ENCODE measurements at regions not wholly inside any gene's neighbourhood (a gene's known extent, or its start where the extent isn't known, plus 50 kb on each side); places are given as distances from the start of the nearest gene placed in this dataset.

DNA sequence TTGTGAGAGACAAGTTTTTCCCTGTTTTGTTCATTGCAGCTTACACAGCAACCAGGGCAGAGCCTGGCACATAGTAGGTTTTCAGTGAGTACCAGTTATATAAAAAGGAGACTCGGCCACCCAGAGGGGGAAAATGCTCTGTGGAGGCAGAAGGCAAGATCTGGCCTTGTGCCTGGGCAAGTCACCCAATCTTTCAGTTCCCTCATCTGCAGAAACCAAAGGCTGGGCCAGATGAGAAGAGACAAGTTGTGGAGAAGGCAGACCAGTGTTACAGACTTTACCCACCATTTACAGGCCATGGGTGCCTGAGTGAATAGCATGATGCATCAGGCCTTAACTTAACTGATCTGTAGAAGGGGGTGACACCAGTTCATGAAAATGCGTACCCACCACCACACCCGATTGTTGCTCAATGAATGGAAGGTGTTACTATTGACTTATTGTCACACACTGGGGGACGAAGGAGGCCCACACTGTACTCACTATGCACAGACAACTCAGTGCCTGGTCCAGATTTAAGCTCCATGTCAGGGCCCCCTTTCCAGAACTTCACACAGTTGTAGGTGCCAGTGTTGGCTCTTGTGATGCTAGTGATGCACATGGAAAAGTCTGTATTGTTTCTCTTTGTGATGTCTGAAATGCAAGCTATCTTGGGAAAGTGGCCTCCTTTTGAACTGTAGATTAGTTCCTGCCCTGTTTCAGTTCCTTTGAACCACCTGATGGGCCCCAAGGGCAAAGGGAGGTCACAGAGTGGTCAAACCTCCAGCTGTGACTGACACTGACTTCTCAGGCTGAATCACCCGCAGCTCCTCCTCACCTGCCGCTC, 64.3 kb upstream of the SIRPG start:
- no peak overlapping the region for H3K4me3 Mint-ChIP-seq
- TF ChIP-seq, protein P1, sequence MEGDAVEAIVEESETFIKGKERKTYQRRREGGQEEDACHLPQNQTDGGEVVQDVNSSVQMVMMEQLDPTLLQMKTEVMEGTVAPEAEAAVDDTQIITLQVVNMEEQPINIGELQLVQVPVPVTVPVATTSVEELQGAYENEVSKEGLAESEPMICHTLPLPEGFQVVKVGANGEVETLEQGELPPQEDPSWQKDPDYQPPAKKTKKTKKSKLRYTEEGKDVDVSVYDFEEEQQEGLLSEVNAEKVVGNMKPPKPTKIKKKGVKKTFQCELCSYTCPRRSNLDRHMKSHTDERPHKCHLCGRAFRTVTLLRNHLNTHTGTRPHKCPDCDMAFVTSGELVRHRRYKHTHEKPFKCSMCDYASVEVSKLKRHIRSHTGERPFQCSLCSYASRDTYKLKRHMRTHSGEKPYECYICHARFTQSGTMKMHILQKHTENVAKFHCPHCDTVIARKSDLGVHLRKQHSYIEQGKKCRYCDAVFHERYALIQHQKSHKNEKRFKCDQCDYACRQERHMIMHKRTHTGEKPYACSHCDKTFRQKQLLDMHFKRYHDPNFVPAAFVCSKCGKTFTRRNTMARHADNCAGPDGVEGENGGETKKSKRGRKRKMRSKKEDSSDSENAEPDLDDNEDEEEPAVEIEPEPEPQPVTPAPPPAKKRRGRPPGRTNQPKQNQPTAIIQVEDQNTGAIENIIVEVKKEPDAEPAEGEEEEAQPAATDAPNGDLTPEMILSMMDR (conservative IDR thresholded peaks at IDR 0.05), result no peak
- peaks cover 44% of the 10 kb centered on the region for H3K27me3 Mint-ChIP-seq
- no peaks in the 10 kb centered on the region for H3K4me1 Mint-ChIP-seq (ENCODE audit: unreplicated experiment)
- no peaks in the 10 kb centered on the region for H3K36me3 Mint-ChIP-seq
- no peak for DNase-seq (ENCODE audit: extremely low spot score, unreplicated experiment)
- peaks cover 6% of the 10 kb centered on the region for H3K9me3 Mint-ChIP-seq
- no peak overlapping the region for H3K27ac Mint-ChIP-seq

DNA sequence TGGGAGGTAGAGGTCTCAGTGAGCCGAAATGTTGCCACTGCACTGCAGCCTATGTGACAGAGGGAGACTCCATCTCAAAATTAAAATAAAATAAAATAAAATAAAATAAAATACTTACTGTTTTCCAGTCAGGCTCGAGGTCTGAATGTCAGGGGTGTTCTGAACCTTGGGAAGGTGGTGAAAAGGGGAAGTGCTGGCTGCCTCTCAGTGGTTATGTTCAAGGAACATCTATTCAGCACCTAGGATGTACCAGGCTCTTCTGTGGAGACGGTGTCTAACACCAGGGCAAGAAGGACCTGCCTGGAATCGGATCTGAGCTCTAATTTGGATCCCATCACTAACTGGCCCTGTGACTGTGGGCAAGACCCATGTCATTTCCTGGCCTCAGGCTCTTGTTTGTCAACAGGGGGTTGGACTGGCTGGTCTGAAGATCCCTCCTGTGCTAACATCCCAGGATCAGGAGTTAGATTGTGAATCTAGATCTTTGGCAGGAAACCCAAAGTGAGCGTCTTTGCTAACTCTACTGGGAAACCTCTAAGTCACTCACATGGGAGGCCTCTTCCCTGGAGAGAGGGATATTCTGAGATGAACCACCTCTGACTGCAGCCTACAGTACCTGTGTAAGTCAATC, 63.4 kb upstream of the SIRPG start:
- Mint-ChIP-seq H3K36me3 (no peaks in the 10 kb centered on the region), H3K27me3 (peaks cover 54% of the 10 kb centered on the region), H3K27ac (no peak overlapping the region), H3K4me3 (no peak overlapping the region), H3K9me3 (peaks cover 6% of the 10 kb centered on the region), H3K4me1 (ENCODE audit: unreplicated experiment) (no peaks in the 10 kb centered on the region)
- DNase-seq (ENCODE audit: extremely low spot score, unreplicated experiment), result no peak
- TF ChIP-seq, protein P1 (conservative IDR thresholded peaks at IDR 0.05), result no peak

DNA sequence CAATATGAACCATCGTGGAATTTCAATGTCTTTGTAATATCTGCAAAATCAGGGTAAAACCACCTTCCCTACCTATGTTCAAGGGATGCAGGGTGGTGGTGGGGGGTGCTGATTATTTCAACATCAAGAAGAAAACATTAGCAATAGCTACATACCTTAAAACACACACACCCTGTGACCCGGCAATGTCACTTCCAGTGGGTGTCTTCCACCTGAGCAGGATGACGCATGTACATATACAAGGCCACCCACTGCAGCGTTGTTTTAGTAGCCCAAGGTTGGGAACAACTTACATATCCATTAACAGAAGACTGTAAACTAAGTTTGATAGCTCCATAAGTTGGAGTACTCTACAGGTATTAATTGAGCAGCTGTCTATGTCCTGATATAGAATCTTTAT, 62.6 kb upstream of the SIRPG start:
- Mint-ChIP-seq H3K27ac (no peak overlapping the region), H3K4me3 (no peak overlapping the region), H3K27me3 (peaks cover 55% of the 10 kb centered on the region), H3K9me3 (peaks cover 6% of the 10 kb centered on the region), H3K36me3 (no peaks in the 10 kb centered on the region), H3K4me1 (ENCODE audit: unreplicated experiment) (no peaks in the 10 kb centered on the region)
- DNase-seq (ENCODE audit: extremely low spot score, unreplicated experiment), result no peak
- TF ChIP-seq, protein P1 (conservative IDR thresholded peaks at IDR 0.05), result no peak

DNA sequence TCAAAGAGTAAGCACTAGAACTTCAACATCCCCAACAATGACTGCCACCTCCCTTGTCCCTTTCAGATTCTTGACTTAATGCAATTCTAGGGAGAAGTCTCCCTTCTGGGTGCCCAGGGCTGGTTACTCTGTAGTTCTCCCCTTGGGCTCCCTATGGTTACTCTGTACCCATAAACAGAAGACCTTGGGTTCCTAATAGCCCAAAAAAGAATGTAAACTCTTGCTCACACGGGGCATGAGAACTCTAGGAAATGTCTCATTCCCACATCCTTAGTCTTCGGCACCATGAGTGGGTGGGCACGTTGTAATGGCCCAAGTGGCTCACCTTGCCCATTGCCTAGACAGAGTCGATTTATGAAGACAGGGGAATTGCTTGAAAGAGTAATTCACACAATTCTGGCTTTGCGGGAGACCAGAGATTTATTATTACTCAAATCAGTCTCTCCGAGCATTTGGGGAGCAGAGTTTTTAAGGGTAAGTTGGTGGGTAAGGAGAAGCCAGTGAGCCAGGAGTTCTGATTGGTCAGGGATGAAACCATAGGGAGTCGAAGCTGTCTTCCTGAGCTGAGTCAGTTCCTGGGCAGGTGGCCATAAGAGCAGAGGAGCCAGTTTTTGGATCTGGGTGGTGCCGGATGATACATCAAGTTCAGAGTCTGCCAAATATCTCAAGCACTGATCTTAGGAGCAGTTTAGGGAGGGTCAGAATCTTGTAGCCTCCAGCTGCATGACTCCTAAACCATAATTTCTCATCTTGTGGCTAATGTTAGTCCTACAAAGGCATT, 61.2 kb upstream of the SIRPG start:
- Mint-ChIP-seq H3K36me3 (no peaks in the 10 kb centered on the region), H3K4me3 (no peak overlapping the region), H3K4me1 (ENCODE audit: unreplicated experiment) (no peaks in the 10 kb centered on the region), H3K27me3 (peaks cover 55% of the 10 kb centered on the region), H3K9me3 (no peaks in the 10 kb centered on the region), H3K27ac (no peak overlapping the region)
- TF ChIP-seq, protein P1 (conservative IDR thresholded peaks at IDR 0.05), result no peak
- no peak for DNase-seq (ENCODE audit: extremely low spot score, unreplicated experiment)

DNA sequence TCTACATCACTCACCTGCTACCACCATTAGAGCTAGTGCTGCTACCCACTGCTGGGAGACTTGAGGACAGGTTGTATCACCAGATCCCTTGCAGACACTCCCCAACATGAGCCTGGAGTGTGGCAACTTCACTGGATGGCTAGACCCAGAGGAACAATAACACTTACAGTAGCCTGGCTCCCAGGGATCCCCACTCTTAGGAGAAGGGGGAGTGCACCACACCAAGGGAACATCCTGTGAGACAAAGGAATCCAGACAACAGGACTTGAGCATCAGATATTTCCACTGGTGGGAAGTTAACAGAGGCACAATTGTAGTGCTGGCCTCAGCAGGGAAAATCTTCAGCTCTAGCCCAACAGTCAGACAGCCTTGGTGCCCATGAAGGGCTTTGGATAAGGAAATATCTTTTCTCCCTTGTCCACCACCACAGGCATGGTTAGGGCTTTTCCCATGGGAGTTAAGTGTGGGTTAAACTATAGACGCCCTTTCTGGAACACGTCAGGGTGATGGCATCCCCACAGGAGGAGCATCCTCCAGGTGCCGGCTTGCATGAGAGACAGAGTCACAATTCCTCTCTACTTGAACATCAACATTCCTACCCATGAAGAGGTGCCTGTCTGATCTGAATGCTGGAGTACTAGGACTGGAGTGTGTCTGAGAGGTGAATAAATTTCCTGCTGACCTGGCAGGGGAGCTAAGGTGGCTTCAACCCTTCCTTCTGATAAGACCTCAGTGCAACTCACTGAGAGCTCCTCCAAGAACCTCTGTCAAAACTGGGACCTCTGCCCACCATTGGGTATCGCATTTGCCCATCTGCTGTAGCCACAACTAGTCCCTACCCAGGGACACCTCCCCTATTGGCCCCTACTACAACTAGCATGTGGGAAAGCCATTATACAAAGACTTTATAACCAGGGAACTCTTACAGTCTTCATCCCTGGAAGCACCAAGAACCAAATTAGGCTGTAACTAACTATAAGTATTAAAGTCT, 55.4 kb upstream of the SIRPG start:
- H3K27ac Mint-ChIP-seq, result no peak overlapping the region
- H3K36me3 Mint-ChIP-seq, result no peaks in the 10 kb centered on the region
- DNase-seq (ENCODE audit: extremely low spot score, unreplicated experiment), result no peak
- H3K4me1 Mint-ChIP-seq (ENCODE audit: unreplicated experiment), result no peaks in the 10 kb centered on the region
- peaks cover 52% of the 10 kb centered on the region for H3K27me3 Mint-ChIP-seq
- TF ChIP-seq, protein P1 (conservative IDR thresholded peaks at IDR 0.05), result no peak
- no peaks in the 10 kb centered on the region for H3K9me3 Mint-ChIP-seq
- no peak overlapping the region for H3K4me3 Mint-ChIP-seq

All from type B pancreatic cell (in vitro differentiated cells).